ENCODE measurements at regions not wholly inside any gene's neighbourhood (a gene's known extent, or its start where the extent isn't known, plus 50 kb on each side); places are given as distances from the start of the nearest gene placed in this dataset.

DNA sequence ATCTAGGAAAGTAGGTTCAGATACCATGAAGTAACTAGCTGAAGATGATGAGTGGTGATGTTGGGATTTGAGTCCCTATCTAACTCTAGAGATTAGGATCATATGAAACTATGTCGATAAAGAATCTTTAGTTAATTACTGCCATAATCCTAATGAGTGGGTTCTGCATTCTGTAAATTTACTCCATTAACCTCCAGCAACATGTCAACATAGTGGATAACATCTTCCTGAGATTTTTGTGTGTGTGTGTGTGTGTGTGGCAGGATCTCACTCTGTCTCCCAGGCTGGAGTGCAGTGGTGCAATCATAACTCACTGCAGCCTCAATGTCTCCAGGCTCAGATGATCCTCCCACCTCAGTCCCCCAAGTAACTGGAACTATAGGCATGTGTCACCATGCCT is 272.9 kb upstream of the DPH6 start:
- ChIA-PET SMC1A (ENCODE audit: uncharacterized antibody, unreplicated experiment) (no interaction called here), RAD21 (ENCODE audit: unreplicated experiment) (no interaction called here), POLR2A (no interaction called here), CTCF (no interaction called here)
- no peaks in the 10 kb centered on the region; a peak in 1 of 4 replicates for H3K27me3 ChIP-seq (replicated peaks in 1 of 2; ENCODE audit: control insufficient read depth in 2 of 2, insufficient read depth in 2 of 2, low read length in 1 of 2)
- WGBS (ENCODE audit: insufficient coverage, insufficient replicate concordance, low lambda C conversion rate, missing lambda C conversion rate): 41% methylated on average over 1 of the region's 1 CpG
- no peaks in the 10 kb centered on the region for H3K79me2 ChIP-seq (ENCODE audit: control insufficient read depth, insufficient read depth, low read length)
- H3K9me3 ChIP-seq (replicated peaks; ENCODE audit: control insufficient read depth, insufficient read depth, low read length): no peaks in the 10 kb centered on the region
- no peak overlapping the region for H3K27ac ChIP-seq (ENCODE audit: control insufficient read depth, insufficient read depth)
- no peak overlapping the region for H3K4me2 ChIP-seq (ENCODE audit: control insufficient read depth, insufficient read depth)
- no peak for DNase-seq (ENCODE audit: low read depth, low spot score)
- H3K36me3 ChIP-seq (ENCODE audit: control insufficient read depth in 2 of 2, insufficient read depth in 2 of 2, low read length in 1 of 2): no peaks in the 10 kb centered on the region
- H3K9ac ChIP-seq (ENCODE audit: control insufficient read depth, insufficient read depth, low read length): no peak overlapping the region
- no peak overlapping the region for H2AFZ ChIP-seq (ENCODE audit: control insufficient read depth, low read depth, low read length)
- BruUV-seq (replicated peaks): no TSS peak
- no peak overlapping the region for H3K4me3 ChIP-seq
- intact Hi-C loops (cut with micrococcal nuclease; ENCODE audit: unreplicated experiment) (no loop called here), in situ Hi-C loops (cut with MboI) (no loop called here)
- no peak for FAIRE-seq
- H3K4me1 ChIP-seq (ENCODE audit: control insufficient read depth, insufficient read depth, low read length): no peaks in the 10 kb centered on the region
- no peak for ATAC-seq
- no peaks in the 10 kb centered on the region for H4K20me1 ChIP-seq (ENCODE audit: control insufficient read depth, insufficient read depth)
- TF ChIP-seq ZNF274 (IDR thresholded peaks at IDR 0.05; ENCODE audit: insufficient read depth, insufficient read length) (no peak), CEBPB (IDR thresholded peaks at IDR 0.05; ENCODE audit: borderline replicate concordance in 1 of 2, low read depth in 2 of 2, low read length in 2 of 2) (no peak), ASH2L (IDR thresholded peaks at IDR 0.05; ENCODE audit: borderline replicate concordance, low read depth) (no peak), DPF2 (IDR thresholded peaks at IDR 0.05) (no peak), SMARCA5 (IDR thresholded peaks at IDR 0.05) (no peak), STAT3 (IDR thresholded peaks at IDR 0.05; ENCODE audit: low read depth, low read length) (no peak), FOS (IDR thresholded peaks at IDR 0.05; ENCODE audit: borderline replicate concordance, extremely low read depth, insufficient read length) (no peak), BCL11A (IDR thresholded peaks at IDR 0.05; ENCODE audit: low read depth, low read length) (no peak), STAT1 (conservative IDR thresholded peaks at IDR 0.05) (no peak), IKZF1 (conservative IDR thresholded peaks at IDR 0.05) (no peak), EZH2 (IDR thresholded peaks at IDR 0.05; ENCODE audit: borderline replicate concordance, control insufficient read depth, low read depth, low read length) (no peak)
- TF ChIP-seq, protein P1, sequence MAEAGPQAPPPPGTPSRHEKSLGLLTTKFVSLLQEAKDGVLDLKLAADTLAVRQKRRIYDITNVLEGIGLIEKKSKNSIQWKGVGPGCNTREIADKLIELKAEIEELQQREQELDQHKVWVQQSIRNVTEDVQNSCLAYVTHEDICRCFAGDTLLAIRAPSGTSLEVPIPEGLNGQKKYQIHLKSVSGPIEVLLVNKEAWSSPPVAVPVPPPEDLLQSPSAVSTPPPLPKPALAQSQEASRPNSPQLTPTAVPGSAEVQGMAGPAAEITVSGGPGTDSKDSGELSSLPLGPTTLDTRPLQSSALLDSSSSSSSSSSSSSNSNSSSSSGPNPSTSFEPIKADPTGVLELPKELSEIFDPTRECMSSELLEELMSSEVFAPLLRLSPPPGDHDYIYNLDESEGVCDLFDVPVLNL (IDR thresholded peaks at IDR 0.05; ENCODE audit: low read depth, low read length): no peak
- TF ChIP-seq, protein P2, sequence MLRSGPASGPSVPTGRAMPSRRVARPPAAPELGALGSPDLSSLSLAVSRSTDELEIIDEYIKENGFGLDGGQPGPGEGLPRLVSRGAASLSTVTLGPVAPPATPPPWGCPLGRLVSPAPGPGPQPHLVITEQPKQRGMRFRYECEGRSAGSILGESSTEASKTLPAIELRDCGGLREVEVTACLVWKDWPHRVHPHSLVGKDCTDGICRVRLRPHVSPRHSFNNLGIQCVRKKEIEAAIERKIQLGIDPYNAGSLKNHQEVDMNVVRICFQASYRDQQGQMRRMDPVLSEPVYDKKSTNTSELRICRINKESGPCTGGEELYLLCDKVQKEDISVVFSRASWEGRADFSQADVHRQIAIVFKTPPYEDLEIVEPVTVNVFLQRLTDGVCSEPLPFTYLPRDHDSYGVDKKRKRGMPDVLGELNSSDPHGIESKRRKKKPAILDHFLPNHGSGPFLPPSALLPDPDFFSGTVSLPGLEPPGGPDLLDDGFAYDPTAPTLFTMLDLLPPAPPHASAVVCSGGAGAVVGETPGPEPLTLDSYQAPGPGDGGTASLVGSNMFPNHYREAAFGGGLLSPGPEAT (IDR thresholded peaks at IDR 0.05; ENCODE audit: low read depth): no peak
- TF ChIP-seq, protein P3, sequence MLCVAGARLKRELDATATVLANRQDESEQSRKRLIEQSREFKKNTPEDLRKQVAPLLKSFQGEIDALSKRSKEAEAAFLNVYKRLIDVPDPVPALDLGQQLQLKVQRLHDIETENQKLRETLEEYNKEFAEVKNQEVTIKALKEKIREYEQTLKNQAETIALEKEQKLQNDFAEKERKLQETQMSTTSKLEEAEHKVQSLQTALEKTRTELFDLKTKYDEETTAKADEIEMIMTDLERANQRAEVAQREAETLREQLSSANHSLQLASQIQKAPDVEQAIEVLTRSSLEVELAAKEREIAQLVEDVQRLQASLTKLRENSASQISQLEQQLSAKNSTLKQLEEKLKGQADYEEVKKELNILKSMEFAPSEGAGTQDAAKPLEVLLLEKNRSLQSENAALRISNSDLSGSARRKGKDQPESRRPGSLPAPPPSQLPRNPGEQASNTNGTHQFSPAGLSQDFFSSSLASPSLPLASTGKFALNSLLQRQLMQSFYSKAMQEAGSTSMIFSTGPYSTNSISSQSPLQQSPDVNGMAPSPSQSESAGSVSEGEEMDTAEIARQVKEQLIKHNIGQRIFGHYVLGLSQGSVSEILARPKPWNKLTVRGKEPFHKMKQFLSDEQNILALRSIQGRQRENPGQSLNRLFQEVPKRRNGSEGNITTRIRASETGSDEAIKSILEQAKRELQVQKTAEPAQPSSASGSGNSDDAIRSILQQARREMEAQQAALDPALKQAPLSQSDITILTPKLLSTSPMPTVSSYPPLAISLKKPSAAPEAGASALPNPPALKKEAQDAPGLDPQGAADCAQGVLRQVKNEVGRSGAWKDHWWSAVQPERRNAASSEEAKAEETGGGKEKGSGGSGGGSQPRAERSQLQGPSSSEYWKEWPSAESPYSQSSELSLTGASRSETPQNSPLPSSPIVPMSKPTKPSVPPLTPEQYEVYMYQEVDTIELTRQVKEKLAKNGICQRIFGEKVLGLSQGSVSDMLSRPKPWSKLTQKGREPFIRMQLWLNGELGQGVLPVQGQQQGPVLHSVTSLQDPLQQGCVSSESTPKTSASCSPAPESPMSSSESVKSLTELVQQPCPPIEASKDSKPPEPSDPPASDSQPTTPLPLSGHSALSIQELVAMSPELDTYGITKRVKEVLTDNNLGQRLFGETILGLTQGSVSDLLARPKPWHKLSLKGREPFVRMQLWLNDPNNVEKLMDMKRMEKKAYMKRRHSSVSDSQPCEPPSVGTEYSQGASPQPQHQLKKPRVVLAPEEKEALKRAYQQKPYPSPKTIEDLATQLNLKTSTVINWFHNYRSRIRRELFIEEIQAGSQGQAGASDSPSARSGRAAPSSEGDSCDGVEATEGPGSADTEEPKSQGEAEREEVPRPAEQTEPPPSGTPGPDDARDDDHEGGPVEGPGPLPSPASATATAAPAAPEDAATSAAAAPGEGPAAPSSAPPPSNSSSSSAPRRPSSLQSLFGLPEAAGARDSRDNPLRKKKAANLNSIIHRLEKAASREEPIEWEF (IDR thresholded peaks at IDR 0.05; ENCODE audit: insufficient replicate concordance, low read depth, low read length): no peak

Measured in GM12878 (cell line).